Upper lobe of left lung (tissue), 6 donors: ENCODE measurements at regions not wholly inside any gene's neighbourhood (a gene's known extent, or its start where the extent isn't known, plus 50 kb on each side); places are given as distances from the start of the nearest gene placed in this dataset.

Source experiments
- ATAC-seq, 2 donors: fragments of 200-7000 bp; cut with Tn5 transposase; one replicate each; pipeline ENCODE4 v1.9.1; 2022; ENCODE audit warnings: mild to moderate bottlenecking in 2 of 2, moderate library complexity in 2 of 2; ENCODE audit not compliant: low FRiP score in 2 of 2
- DNase-seq, 2 donors: peaks; one replicate each; pipeline ENCODE4 v3.0.0-alpha.2; 2019 to 2020
- H3K27ac ChIP-seq, 4 donors: fragments of 200-600 bp; sonication (generic); one replicate each; pipeline ENCODE4 v1.5.1; 2016 to 2019
- H3K27me3 ChIP-seq, 4 donors: fragments of 200-600 bp; sonication (generic); one replicate each; pipeline ENCODE4 v1.5.1; 2017 to 2019
- H3K36me3 ChIP-seq, 4 donors: fragments of 200-600 bp; sonication (generic); one replicate each; pipeline ENCODE4 v1.5.1; 2016 to 2019
- H3K4me1 ChIP-seq, 4 donors: fragments of 200-600 bp; sonication (generic); one replicate each; pipeline ENCODE4 v1.5.1; 2018 to 2019
- H3K4me3 ChIP-seq, 4 donors: fragments of 200-600 bp; sonication (generic); one replicate each; pipeline ENCODE4 v1.5.1; 2017 to 2019; ENCODE audit warnings: mild to moderate bottlenecking in 2 of 4, moderate library complexity in 1 of 4
- H3K9me3 ChIP-seq, 4 donors: fragments of 200-600 bp; sonication (generic); one replicate each; pipeline ENCODE4 v1.5.1; 2018 to 2019
- CTCF ChIP-seq, 6 experiments: fragments of 450-650 bp in 4 of 6; fragments of 200-600 bp in 2 of 6; sonication (generic) in 2 of 6; IDR thresholded peaks; one replicate each; pipeline ENCODE4 v1.5.1; 2016 to 2019; ENCODE audit warnings: antibody characterized with exemption in 6 of 6
- EP300 ChIP-seq, 4 donors: sonication (generic); formaldehyde crosslinking; IDR thresholded peaks; one replicate each; pipeline ENCODE4 v1.5.1; 2017; ENCODE audit warnings: antibody characterized with exemption in 4 of 4, control low read depth in 2 of 4
- POLR2A ChIP-seq, 4 donors: fragments of 450-650 bp; IDR thresholded peaks; one replicate each; pipeline ENCODE4 v1.5.1; 2016 to 2017; ENCODE audit warnings: antibody characterized with exemption in 4 of 4, mild to moderate bottlenecking in 2 of 4
- POLR2AphosphoS5 ChIP-seq, 2 donors: sonication (generic); formaldehyde crosslinking; IDR thresholded peaks; one replicate each; pipeline ENCODE4 v1.5.1; 2017; ENCODE audit warnings: antibody characterized with exemption in 2 of 2
- WGBS, 2 donors: methylation state at CpG; one replicate each; pipeline ENCODE4 v1.1.5; 2017 to 2018; 5-methylcytosine and 5-hydroxymethylcytosine counted together
- donor health status: DM: no; HTN: no; CAD: no; lungs with moderate emphysema.
- donor health status: DM: no; HTN: yes; CAD: no; lungs with severe emphysema.

- Histone ChIP-seq H3K4me3 (no peak overlapping the region), H3K27ac (no peak overlapping the region), H3K4me1 (no peaks in the 10 kb centered on the region), H3K27me3 (no peaks in the 10 kb centered on the region), H3K36me3 (no peaks in the 10 kb centered on the region), H3K9me3 (no peaks in the 10 kb centered on the region)
- peak in 1 of 2 donors; percentile 15 for DNase-seq
- 86 to 90% methylated on average over 8 to 11 of the region's 11 CpGs for WGBS, 2 donors
- TF ChIP-seq POLR2A (IDR thresholded peaks at IDR 0.05) = no peak
- no peak for TF ChIP-seq CTCF (IDR thresholded peaks at IDR 0.05)
- no peak for TF ChIP-seq EP300 (IDR thresholded peaks at IDR 0.05)
- TF ChIP-seq POLR2AphosphoS5 (IDR thresholded peaks at IDR 0.05) = no peak
- ATAC-seq = no peak
Observed at GRCh38 chr2:128641421-128642080, 322.9 kb upstream of the HS6ST1 start.

DNA sequence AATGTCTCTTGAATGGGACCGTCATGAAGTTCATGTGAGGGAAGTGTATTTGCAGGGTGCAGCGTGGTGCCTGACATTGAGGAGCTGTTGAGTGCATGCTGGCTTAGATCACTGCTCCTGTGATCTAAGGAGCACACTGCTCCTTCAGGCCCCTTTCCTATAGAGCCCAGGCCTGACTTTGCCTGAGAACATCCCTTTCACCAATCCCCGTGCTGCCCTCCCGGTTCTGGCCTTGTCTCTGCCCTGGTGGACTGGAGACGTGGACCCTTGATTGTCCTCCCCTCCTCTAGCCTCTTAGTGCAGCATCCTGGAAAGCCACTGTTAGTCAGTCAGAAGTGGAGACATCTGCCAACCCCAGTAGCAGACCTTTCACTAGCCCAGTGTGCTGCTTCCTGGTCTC lies 323.6 kb upstream of the HS6ST1 start:
- no peak for TF ChIP-seq CTCF (IDR thresholded peaks at IDR 0.05)
- no peak for TF ChIP-seq EP300 (IDR thresholded peaks at IDR 0.05)
- TF ChIP-seq POLR2A (IDR thresholded peaks at IDR 0.05) = no peak
- TF ChIP-seq POLR2AphosphoS5 (IDR thresholded peaks at IDR 0.05) = no peak
- Histone ChIP-seq H3K36me3 (no peaks in the 10 kb centered on the region), H3K9me3 (no peaks in the 10 kb centered on the region), H3K4me1 (no peaks in the 10 kb centered on the region), H3K4me3 (no peak overlapping the region), H3K27me3 (no peaks in the 10 kb centered on the region), H3K27ac (no peak overlapping the region)
- ATAC-seq (no peak), DNase-seq (peak in 1 of 2 donors; percentile 7)
- WGBS, 2 donors = 77 to 84% methylated on average over 5 of the region's 5 CpGs

DNA sequence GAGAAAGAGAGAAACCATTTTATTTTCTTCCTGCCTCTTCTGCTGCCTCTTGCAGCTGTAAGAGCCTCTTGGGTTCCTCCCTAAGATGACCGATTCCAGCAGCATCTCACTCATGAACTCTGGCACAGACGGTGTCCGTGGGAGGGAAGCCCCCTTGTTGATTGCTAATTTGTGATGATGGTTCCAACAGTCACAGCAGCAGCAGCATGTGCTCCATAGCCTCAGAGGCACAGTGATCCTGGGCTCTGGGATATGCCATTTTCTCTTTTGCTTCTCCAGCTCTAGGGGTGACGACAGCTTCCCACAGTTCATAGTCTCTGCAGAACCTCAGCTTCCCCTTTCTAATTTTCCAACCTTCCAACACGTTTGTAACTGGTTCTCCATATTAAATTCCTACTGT lies 324.2 kb upstream of the HS6ST1 start:
- DNase-seq (peak in 1 of 2 donors; percentile 19), ATAC-seq (no peak)
- 65 to 83% methylated on average over 5 of the region's 5 CpGs for WGBS, 2 donors
- no peaks in the 10 kb centered on the region for H3K4me1 ChIP-seq
- no peak overlapping the region for H3K4me3 ChIP-seq
- H3K36me3 ChIP-seq = no peaks in the 10 kb centered on the region
- H3K27me3 ChIP-seq = no peaks in the 10 kb centered on the region
- H3K9me3 ChIP-seq = no peaks in the 10 kb centered on the region
- H3K27ac ChIP-seq = no peak overlapping the region
- TF ChIP-seq EP300 (IDR thresholded peaks at IDR 0.05) (no peak), POLR2AphosphoS5 (IDR thresholded peaks at IDR 0.05) (no peak), POLR2A (IDR thresholded peaks at IDR 0.05) (no peak), CTCF (IDR thresholded peaks at IDR 0.05) (no peak)

- WGBS, 2 donors = 85 to 92% methylated on average over 5 to 7 of the region's 7 CpGs
- Histone ChIP-seq H3K36me3 (no peaks in the 10 kb centered on the region), H3K9me3 (no peaks in the 10 kb centered on the region), H3K4me1 (no peaks in the 10 kb centered on the region), H3K4me3 (no peak overlapping the region), H3K27ac (no peak overlapping the region), H3K27me3 (no peaks in the 10 kb centered on the region)
- DNase-seq (peak in 1 of 2 donors; percentile 16), ATAC-seq (no peak)
- TF ChIP-seq POLR2A (IDR thresholded peaks at IDR 0.05) = no peak
- TF ChIP-seq POLR2AphosphoS5 (IDR thresholded peaks at IDR 0.05) = no peak
- no peak for TF ChIP-seq CTCF (IDR thresholded peaks at IDR 0.05)
- no peak for TF ChIP-seq EP300 (IDR thresholded peaks at IDR 0.05)
Observed at GRCh38 chr2:128643221-128644065, 324.8 kb upstream of the HS6ST1 start.
